ENCODE measurements at regions not wholly inside any gene's neighbourhood (a gene's known extent, or its start where the extent isn't known, plus 50 kb on each side); places are given as distances from the start of the nearest gene placed in this dataset.

DNA sequence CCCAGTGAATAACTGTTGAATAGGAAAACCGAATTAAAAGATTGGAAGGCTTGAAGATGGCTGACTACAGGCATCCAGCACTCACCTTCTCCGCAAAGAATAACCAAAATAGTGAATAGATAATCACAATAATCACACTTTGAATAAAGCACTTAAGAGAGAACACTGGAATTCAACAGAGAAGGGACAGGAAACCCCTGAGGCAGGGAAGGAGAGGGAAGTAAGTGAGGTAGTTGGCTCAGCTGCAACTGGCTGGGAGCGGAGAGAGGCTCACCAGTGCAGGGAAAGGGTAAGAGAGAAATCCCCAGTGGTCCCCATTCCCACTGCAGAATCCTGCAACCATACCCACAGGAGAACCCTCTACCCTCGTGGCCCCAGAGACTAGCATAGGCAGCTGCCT lies 246.6 kb upstream of the NCKAP5 start:
- no peak for TF ChIP-seq CTCF (IDR thresholded peaks at IDR 0.05)
- TF ChIP-seq ZFX (IDR thresholded peaks at IDR 0.05; ENCODE audit: borderline replicate concordance) = no peak

Data from 22Rv1 (cell line).